ENCODE measurements at regions not wholly inside any gene's neighbourhood (a gene's known extent, or its start where the extent isn't known, plus 50 kb on each side); places are given as distances from the start of the nearest gene placed in this dataset.
A peak's percentile ranks its signal among the peaks of the same experiment; 100 is the strongest.

DNA sequence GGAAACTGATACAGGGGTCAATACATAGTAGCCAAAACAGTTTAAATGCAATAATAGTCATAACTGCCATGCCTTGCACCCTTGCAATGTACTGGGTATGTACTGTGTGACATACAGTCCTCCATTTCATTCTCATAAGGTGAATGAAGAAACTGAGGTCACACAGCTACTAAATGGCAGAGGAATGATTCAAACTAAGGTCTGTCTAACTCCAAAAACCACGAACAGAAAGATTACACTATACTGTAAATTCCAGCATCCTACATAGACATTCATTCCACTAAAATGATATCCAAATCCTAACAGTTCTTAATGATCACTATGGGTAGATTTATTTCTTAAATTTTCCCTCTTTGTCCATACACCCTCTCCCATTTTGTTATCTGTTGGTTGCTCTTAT is 238.1 kb upstream of the SERP2 start:
- H3K9me3 Mint-ChIP-seq, result no peaks in the 10 kb centered on the region
- WGBS (ENCODE audit: insufficient coverage), result no CpG with 5 or more reads among the region's 1 CpG

DNA sequence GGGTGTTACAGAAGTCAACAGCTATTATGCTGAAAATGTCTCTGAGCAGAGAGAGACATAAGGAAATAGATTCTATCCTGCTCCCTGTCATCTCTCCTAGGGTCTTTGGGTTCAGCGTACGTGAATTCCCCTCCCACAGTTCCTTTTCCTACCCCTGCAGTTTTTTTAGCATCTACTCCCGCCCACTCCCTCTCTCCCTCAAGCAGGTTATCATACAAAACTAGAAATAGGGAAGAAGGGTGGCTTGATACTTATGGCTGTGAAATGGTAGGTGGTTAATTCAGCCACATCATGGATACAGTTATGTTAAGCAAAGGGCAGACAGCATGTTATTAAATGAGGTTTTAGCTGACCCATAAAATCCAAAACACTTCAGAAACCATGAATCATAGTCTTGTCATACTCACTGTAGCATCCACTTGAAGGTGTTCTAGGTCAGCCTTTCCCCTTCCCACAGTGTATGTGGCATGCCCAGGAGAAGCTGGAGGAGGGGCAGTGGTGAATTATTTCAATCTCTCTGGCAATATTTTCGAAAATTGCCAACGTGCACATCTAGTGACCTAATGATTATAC is 236.8 kb upstream of the SERP2 start:
- H3K79me2 ChIP-seq (ENCODE audit: insufficient read depth, low read length), result no peaks in the 10 kb centered on the region
- TF ChIP-seq, protein P1, sequence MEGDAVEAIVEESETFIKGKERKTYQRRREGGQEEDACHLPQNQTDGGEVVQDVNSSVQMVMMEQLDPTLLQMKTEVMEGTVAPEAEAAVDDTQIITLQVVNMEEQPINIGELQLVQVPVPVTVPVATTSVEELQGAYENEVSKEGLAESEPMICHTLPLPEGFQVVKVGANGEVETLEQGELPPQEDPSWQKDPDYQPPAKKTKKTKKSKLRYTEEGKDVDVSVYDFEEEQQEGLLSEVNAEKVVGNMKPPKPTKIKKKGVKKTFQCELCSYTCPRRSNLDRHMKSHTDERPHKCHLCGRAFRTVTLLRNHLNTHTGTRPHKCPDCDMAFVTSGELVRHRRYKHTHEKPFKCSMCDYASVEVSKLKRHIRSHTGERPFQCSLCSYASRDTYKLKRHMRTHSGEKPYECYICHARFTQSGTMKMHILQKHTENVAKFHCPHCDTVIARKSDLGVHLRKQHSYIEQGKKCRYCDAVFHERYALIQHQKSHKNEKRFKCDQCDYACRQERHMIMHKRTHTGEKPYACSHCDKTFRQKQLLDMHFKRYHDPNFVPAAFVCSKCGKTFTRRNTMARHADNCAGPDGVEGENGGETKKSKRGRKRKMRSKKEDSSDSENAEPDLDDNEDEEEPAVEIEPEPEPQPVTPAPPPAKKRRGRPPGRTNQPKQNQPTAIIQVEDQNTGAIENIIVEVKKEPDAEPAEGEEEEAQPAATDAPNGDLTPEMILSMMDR (IDR thresholded peaks at IDR 0.05), result no peak
- no peak overlapping the region for H3K4me2 ChIP-seq (replicated peaks; ENCODE audit: extremely low read depth, low read length, poor library complexity, severe bottlenecking)
- no peaks in the 10 kb centered on the region for H3K9me3 ChIP-seq (replicated peaks in 1 of 2; ENCODE audit: control insufficient read depth in 1 of 2, insufficient read depth in 1 of 2, low read length in 2 of 2)
- no peak for DNase-seq
- H3K4me1 ChIP-seq (ENCODE audit: control insufficient read depth in 1 of 2, insufficient read depth in 2 of 2, low read length in 2 of 2), result peaks cover 16 to 24% of the 10 kb centered on the region in 2 donors
- no peak overlapping the region for H3K27ac ChIP-seq (ENCODE audit: low read depth in 1 of 2, low read length in 2 of 2)
- H3K4me3 ChIP-seq (replicated peaks in 1 of 3; ENCODE audit: low read depth in 2 of 3, low read length in 3 of 3), result no peak overlapping the region
- peak overlapping the region in 1 of 7 donors; percentile 55 for H3K27ac Mint-ChIP-seq
- H3K9me3 Mint-ChIP-seq, result no peaks in the 10 kb centered on the region
- H3K4me3 Mint-ChIP-seq, result no peak overlapping the region
- peaks cover 26% of the 10 kb centered on the region for H3K4me1 Mint-ChIP-seq
- H3K27me3 ChIP-seq (ENCODE audit: control insufficient read depth in 2 of 2, insufficient read depth in 2 of 2, low read length in 2 of 2), result no peaks in the 10 kb centered on the region
- no peaks in the 10 kb centered on the region for H3K36me3 ChIP-seq (replicated peaks in 1 of 2; ENCODE audit: control insufficient read depth in 1 of 2, insufficient read depth in 2 of 2, low read length in 2 of 2)
- intact Hi-C loops (cut with micrococcal nuclease), result loop anchor here in 1 of 2 donors (5.0 kb wide), 1 partner anchor 301 kb away; no protein-coding TSS in a partner anchor
- WGBS (ENCODE audit: insufficient coverage), result no CpG with 5 or more reads among the region's 5 CpGs
- peaks cover 0 to 5% (median 0%) of the 10 kb centered on the region in 3 donors for H3K27me3 Mint-ChIP-seq (ENCODE audit: low read depth in 3 of 3)
- no peaks in the 10 kb centered on the region for H4K20me1 ChIP-seq (ENCODE audit: insufficient read depth, low read length)
- H3K9ac ChIP-seq (ENCODE audit: insufficient read depth, low read length, poor library complexity, severe bottlenecking), result no peak overlapping the region
- H3K36me3 Mint-ChIP-seq, result no peaks in the 10 kb centered on the region
- no peak overlapping the region for H2AFZ ChIP-seq (ENCODE audit: insufficient read depth, low read depth, low read length, poor library complexity, severe bottlenecking)

More for the DNA sequence above, 238.1 kb upstream of the SERP2 start:
- Mint-ChIP-seq H3K4me1 (peaks cover 21% of the 10 kb centered on the region), H3K27me3 (ENCODE audit: low read depth in 3 of 3) (peaks cover 0 to 5% (median 3%) of the 10 kb centered on the region in 3 donors), H3K27ac (no peak overlapping the region), H3K36me3 (no peaks in the 10 kb centered on the region), H3K4me3 (no peak overlapping the region)
- H2AFZ ChIP-seq (ENCODE audit: insufficient read depth, low read depth, low read length, poor library complexity, severe bottlenecking), result no peak overlapping the region
- H3K9ac ChIP-seq (ENCODE audit: insufficient read depth, low read length, poor library complexity, severe bottlenecking), result no peak overlapping the region
- no peak overlapping the region for H3K27ac ChIP-seq (ENCODE audit: low read depth in 1 of 2, low read length in 2 of 2)
- H3K27me3 ChIP-seq (ENCODE audit: control insufficient read depth in 2 of 2, insufficient read depth in 2 of 2, low read length in 2 of 2), result no peaks in the 10 kb centered on the region
- no peaks in the 10 kb centered on the region for H3K36me3 ChIP-seq (replicated peaks in 1 of 2; ENCODE audit: control insufficient read depth in 1 of 2, insufficient read depth in 2 of 2, low read length in 2 of 2)
- no peak for DNase-seq
- intact Hi-C loops (cut with micrococcal nuclease), result loop anchor here in 1 of 2 donors (5.0 kb wide), 1 partner anchor 302 kb away; no protein-coding TSS in a partner anchor
- peaks cover 8 to 16% of the 10 kb centered on the region in 2 donors for H3K4me1 ChIP-seq (ENCODE audit: control insufficient read depth in 1 of 2, insufficient read depth in 2 of 2, low read length in 2 of 2)
- no peak overlapping the region for H3K4me2 ChIP-seq (replicated peaks; ENCODE audit: extremely low read depth, low read length, poor library complexity, severe bottlenecking)
- TF ChIP-seq, protein P1 (IDR thresholded peaks at IDR 0.05), result no peak
- H3K9me3 ChIP-seq (replicated peaks in 1 of 2; ENCODE audit: control insufficient read depth in 1 of 2, insufficient read depth in 1 of 2, low read length in 2 of 2), result no peaks in the 10 kb centered on the region
- no peak overlapping the region for H3K4me3 ChIP-seq (replicated peaks in 1 of 3; ENCODE audit: low read depth in 2 of 3, low read length in 3 of 3)
- H4K20me1 ChIP-seq (ENCODE audit: insufficient read depth, low read length), result no peaks in the 10 kb centered on the region
- H3K79me2 ChIP-seq (ENCODE audit: insufficient read depth, low read length), result no peaks in the 10 kb centered on the region
